ENCODE measurements at regions not wholly inside any gene's neighbourhood (a gene's known extent, or its start where the extent isn't known, plus 50 kb on each side); places are given as distances from the start of the nearest gene placed in this dataset.

DNA sequence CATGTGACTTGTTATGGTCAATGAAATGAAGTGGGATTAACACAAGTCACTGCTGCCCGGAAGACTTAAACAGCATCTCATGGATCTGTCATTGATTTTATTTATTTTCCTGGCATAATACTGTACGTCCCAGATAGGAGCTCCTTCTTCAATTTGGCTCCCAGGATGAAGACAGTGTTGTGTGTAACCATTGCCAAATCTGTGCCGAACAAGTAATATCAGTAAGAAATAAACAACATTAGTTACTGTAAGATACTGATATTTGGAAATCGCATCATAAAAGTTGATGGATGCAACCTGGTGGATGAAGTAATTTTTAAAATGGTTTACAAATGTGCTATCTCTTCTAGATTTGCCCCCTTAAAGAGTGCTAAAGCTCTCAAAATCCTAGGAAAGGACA is 419.0 kb upstream of the MMADHC start:
- DNase-seq (ENCODE audit: low spot score): no peak

DNA sequence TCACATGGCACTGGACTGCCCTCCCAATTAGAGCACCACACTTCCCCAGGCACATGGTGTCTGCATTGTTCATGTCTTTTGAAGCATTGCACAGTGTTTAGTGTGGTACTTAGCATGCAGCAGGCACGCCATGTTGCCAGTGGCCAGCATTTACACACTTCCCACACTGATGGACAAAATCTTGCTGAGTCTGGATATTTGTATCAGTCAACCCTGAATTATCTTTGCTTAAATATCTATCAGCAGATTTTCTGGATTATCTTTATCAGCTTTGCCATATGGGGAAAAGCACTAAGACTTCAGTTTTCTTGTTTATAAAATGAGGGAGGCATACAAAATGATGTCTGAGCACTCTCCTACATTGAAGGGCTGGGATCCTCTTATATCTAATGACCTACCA is 416.0 kb upstream of the MMADHC start:
- DNase-seq (ENCODE audit: low spot score): no peak

DNA sequence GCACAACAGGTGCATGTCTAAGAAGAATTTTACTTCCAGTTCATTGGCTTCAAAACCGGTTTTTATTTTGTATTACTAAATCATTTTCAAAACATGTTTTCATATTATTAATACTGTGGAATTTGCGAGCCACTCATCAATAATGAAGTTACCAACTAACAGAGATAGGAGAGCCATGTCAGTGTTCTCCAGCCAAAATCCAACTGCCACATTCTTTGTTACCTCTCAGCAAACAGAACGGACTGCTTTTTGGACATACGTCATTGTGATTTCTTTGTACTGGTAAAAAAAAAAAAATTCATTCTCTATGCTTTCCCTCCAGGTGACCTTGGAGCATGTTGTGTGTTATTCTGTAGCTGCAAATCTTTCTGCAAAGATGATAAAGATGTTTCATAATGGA is 414.2 kb upstream of the MMADHC start:
- no peak for DNase-seq (ENCODE audit: low spot score)

DNA sequence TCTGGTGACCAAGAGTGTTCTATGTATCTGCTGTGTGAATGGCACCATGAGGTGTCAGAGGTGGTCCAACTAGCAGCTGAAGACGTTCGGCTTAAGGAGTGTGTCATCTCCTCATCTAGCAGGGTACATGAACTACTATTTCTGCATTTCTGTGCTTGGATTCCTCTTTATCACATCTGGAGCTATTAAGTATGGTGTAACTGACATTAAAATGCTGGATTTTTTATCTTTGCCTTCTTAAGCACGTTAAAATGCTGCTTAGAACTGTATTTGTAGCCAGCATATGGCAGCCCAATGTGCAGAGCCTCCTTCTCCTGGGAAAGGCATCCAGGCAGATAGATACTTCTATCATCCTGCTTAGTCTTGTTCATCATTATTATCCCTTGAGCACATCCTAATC is 409.3 kb upstream of the MMADHC start:
- DNase-seq (ENCODE audit: low spot score): no peak

DNA sequence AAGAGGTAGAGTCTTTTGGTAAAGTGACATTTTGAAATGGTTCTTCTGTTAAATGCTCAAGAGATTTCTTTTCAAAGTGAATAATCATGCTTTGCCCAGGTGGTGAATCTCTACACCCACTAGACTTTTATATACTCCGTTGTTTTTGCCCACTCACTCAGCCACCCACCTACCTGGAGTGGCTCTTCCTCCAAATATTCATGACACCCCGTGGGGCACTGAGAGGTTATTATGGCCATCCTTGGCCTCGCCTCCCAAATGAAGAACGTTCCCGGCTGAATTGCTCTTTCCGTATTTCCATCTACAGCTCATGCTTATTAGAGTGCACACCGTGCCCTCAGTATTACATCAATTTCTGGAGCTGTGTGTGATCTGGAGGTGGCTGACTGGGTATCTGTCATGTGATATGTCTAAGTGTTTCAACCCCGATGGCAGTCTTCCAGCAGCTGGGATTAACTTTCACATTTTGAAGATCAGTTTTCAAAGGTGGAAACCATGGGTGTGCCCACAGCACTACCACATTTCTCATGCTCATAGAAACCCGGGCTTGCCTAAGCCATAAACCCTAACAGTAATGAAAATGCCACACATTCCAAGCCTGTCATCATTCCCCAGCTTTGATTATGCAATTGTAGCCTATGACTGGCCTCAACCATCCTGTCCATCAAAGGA is 406.6 kb upstream of the MMADHC start:
- DNase-seq (ENCODE audit: low spot score): peak; percentile 22

DNA sequence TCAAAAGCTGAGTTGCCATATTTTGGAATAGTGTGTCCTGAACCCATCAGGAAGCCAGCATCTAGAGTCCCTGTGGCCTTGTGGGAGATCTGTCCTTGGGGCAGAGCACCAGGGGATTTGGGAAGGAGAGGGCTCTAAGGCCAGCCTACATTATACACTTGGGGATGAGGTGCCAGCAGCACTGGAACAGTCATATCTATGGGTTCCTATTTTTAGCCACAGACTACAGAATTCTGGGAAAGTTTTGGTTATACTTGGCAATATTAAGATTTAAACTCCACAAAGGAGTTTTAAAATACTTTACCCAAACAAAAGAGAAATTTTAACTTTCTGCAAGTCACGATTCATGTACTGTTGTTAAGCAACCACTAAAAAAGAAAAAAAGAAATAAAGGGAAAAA is 405.7 kb upstream of the MMADHC start:
- DNase-seq (ENCODE audit: low spot score): no peak

DNA sequence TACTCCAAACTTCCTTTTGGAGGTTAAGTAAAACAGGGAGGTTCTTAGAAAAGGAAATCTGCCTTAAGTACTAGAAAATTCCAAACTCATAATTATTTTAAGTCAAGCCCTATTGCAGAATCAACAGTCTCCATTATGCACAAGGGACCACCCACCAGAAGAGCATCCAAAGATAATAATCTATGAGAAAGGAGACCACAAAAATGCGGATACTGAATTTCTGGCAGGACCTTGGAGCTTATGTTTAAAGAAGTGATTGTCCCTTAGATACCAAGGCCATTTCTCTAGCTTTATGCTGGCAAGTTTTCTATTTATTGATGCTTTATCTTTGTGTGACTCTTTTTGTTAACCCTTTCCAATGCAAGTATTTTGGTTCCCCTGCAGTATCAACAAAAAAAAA is 404.0 kb upstream of the MMADHC start:
- DNase-seq (ENCODE audit: low spot score): no peak

DNA sequence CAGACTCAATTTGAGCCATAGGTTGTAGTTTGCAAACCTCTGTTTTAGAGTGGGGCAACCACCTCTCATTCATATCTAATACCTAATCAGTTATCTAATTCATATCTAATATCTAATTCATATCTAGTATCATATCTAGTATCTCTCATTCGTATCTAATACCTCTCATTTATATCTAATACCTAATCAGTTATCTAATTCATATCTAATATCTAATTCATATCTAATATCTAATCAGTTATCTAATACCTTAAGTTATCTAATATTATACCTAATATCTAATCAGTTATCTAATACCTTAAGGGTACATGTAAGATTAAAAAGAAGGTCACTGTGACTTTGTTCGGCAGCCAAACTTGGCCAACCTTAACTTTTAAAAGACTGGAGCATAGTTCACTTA is 403.4 kb upstream of the MMADHC start:
- DNase-seq (ENCODE audit: low spot score): no peak

DNA sequence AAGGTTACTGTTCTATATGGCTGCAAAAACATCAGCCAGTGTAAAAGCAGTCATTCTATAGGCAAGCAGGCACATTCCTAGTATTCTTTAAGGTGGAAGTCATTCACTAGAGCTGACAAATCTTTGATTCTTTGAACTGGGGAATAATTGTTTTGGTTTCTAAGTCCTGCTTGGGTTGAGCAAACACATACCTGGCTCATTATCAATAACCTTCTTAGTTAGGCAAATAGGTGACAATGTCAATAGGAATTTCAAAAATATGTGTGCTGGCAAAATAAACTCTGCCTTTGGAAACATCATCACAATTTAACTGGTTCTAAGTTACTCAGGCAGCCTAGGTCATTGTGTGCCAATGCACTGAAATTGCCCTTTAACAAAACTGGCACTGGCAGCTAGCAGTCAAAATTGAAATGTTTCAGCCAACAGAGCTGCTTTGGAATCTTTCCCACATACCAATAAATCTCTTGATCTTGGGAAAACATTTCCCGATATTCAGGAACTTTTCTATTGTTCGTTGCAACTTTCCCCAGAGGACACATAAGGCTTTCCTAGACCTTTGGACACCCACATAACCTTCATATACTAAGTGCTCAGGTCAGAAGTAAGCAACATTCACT is 402.0 kb upstream of the MMADHC start:
- peak; percentile 18 for DNase-seq (ENCODE audit: low spot score)

DNA sequence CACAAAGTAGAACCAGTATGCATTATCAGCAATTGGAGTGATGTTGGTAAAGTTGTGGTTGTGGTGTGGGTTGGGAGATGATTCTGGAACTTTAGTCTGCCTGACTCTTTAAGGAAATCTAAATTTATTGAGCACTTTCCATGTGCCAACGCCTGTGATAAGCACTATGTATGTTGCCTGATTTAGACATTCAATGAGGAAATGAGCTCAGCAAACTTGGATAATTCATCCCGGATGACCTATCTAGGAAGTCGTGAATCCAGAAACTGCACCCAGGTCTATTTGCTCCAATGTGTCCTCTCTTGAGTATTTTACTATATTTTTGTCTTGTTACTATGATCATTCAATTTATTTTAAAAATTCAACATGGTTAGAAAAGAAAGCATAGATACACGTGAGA is 400.8 kb upstream of the MMADHC start:
- no peak for DNase-seq (ENCODE audit: low spot score)

DNA sequence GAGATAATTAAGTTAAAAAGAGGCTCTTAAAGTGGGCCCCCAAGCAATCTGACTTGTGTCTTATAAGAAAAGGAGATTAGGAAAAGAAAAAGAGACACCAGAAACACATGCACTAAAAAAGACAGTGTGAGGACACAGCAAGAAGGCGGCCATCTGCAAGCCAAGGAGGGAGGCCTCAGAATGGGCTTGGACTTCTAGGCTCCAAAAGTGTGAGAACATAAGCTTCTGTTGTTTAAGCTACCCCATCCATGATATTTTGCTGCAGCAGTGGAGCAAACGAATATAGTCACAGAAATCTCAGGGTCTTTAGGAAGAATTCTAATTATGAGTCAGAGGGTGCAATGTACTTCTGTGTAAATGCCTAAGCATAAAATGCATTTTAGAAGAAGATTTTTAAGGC is 399.3 kb upstream of the MMADHC start:
- no peak for DNase-seq (ENCODE audit: low spot score)

DNA sequence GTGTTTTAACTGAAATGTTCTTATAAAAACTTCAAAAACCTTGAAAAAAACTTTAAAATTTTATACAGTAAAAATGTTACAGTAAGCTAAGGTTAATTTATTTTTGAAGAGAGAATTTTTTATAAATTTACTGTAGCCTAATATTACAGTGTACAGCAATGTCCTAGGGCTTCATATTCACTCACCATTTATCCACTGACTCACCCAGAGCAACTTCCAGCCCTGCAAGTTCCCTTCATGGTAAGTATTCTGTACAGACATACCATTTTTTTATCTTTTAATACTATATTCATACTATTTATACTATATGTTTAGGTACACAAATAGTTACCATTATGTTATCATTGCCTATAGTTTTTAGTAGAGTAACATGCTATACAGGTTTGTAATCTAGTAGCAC is 396.7 kb upstream of the MMADHC start:
- no peak for DNase-seq (ENCODE audit: low spot score)

DNA sequence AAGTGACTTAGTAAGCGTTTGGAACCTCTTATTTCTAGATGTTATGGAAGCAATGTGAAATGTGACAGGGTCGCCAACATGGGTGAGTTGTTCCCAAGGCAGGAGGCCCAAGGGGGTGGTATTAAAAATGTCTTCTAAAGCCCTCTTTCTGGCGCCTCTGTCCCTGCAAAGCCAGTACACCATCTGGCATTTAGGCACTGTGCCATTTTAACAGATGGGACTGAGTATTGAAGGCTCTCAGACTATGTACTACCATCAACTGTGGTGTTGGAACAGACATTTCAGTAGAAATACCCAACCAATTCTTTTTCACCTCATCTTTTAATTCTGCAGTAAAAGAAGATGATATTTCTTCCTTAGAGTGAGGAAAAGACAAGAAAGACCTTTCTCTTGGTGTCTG is 384.5 kb upstream of the MMADHC start:
- peak; percentile 12 for DNase-seq (ENCODE audit: low spot score)

DNA sequence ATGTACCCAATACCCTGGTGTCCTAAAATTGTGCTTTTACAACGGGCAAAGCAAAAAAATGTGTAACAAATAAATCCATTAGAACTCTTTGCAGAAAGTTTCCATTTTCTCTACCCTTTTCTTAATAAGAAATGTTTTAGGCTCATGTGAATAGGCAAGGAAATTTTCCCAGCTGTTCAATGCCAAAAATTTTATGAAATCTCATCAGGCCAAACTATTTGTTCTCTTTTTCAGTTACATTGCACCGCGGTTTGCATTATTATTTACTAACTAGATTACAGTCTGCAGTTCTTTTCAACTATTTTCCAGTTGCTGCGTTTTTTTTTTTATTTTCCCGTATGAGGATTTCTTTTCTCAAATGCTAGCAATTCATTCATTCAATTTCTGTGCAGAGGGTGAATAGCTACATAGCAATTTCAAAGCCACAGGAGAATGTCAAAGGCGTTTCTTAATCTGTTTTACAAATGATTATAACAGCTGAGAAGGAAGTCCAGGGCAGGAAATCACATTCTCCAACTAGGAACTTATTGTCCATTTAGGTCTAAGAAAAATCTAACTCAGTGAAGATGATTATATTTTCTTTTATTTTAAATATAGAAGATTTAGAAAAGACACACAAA is 367.5 kb upstream of the MMADHC start:
- DNase-seq (ENCODE audit: low spot score): no peak

DNA sequence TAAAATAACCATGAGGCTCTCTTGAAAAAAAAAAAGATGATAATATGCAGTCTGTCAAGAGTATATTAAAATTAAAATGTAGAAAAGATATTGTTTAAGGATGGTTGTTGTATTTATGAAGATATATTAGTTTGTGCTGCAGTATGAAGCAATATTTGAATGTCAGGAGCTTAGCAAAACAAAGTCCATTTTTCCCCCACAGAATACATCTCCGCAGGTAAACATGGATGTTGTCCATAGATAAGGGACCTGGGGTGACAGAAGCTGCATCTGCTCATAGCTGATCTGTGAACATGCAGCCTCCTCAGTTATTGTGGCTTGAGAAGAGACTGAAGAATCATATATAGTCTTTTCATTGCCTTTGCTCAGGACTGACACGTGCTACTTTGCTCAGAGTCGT is 366.1 kb upstream of the MMADHC start:
- no peak for DNase-seq (ENCODE audit: low spot score)

DNA sequence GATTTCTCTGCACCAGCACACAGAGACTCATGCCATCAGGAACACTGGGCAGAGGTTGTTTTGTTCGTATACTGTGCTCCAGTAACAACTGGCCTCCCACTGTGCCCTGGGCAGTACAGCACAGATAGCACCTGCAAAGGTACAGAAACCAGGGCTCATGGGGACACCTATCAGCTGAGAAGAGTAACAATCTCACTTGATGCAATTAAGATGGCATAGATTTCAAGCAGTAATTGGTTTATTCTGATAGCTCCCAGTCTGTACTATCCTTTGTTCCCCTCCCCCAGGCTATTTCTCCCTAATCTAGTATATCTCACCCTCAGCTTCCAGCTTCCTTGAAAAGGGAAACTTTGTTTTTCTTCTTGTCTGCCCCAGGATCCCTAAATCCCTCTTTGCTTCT is 343.9 kb upstream of the MMADHC start:
- no peak for DNase-seq (ENCODE audit: low spot score)

DNA sequence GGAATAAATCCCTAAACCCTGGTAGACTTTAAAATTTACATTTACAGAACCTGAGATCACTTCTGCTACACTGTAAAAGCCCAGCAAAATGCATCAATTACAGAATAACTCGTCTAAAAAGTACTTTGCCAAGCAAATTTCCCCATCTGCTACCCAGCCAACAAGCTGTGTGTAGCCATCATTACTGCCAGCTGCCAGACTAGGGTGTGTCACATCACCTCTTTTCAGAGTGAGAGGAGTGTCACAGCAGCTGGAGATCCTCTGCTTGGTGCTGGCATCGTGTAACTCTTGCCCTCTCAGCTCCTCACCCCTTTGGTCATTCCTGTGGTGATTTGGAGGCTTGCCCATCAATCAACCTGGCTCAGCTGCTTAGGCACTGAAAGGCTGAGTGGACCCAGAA is 340.4 kb upstream of the MMADHC start:
- no peak for DNase-seq (ENCODE audit: low spot score)

DNA sequence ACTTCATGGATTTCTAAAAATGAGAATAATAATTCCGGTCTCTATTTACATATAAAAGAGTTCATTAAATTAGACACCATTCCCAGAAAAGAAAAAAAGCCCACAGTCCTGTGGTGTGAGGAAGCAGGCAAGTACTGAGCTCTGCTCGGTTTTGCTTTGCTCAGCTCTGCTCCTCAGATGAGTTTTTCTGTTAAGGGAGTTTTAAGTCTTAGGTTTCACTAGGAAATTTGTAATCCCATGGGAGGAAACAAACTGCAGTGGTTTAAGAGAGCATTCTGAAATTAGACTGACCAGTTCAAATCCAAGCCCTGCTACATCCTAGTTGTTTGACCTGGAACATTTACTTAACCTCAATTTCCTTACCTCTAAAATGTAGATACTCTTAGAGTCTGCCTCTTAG is 338.6 kb upstream of the MMADHC start:
- DNase-seq (ENCODE audit: low spot score): no peak

DNA sequence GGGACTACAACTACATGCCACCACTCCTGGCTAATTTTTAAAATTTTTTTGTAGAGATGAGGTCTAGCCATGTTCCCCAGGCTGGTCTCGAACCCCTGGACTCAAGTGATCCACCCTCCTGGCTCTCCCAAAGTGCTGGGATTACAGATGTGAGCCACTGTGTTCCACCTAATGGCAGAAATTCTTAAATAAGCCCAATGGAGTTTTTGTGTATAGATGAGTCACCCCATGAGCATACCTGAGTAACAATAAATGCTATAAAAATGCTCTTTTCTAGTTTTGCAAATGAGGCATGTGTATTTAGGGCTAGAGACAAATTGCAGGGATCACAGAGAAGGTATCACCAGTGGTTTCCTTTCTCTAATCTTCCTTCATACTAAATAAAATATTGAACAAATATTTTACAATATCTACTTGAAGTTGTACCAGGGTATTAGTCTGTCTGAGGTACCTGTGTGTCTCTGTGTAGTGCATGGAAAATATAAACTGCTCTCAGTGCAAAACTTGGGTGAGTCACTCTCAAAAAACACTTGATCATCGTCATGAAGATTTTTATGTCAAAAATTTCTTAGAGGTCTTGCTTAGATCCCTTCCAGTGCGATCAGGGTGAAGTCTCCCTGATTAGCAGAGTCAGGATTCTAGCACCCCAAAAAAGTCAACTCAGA is 337.1 kb upstream of the MMADHC start:
- no peak for DNase-seq (ENCODE audit: low spot score)

DNA sequence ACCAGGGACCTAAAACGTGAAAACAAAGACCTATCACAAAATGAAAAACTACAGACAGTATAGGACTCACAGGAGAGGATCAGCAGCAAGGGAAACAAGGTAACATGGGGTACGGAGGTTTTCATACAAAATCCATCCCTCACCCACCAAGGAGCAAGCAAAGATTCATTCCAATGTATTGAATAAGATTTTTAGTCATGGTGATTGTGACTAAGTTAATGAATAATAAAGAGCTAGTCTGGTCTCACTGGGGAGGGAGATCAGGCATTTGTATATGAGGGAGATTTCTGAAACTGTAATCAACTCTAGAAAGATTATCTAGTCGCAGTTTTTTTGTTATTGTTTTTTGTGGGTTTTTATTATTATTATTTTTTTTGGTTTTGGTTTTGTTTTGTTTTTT is 336.5 kb upstream of the MMADHC start:
- DNase-seq (ENCODE audit: low spot score): peak; percentile 20

DNA sequence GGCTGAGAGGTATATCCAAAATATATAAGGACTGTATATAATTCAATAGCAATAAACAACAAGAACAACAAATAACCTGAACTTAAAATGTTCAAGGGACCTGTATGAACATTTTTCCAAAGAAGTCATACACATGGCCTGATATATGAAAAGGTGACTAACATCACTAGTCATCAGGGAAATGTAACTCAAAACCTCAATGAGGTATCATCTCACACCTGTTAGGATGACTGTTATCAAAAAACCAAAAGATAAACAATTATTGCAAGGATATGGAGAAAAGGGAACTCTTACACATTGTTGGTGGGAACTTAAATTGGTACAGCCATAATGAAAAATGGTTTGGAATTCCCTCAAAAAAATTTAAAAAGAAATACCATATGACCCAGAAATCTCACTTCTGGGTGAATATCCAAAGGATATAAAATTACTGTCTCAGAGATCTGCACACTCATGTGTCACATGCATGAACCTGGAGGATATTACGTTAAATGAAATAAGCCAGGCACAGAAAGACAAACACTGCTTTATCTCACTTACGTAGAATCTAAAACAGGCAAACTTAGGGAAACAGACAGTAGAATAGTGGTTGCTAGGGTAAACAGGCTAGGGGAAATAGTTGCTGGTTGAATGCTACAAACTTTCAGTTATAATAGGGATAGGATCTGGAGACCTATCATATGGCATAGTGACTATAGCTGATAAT is 334.5 kb upstream of the MMADHC start:
- no peak for DNase-seq (ENCODE audit: low spot score)

DNA sequence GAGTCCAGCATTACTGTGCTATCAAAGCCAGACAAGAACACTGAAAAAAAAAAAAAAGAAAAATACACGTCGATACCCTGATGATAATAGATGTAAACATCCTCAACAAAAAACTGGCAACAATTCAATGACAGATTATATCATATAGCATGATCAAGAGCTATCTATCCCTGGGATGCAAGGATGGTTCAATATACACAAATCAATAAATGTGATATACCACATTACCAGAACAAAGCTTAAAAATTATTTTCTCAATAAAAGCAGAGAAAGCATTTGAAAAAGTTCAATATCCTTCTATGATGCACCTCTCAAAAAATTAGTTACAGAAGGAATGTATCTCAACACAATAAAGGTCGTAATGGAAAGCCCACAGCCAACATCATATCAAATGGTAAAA is 332.8 kb upstream of the MMADHC start:
- no peak for DNase-seq (ENCODE audit: low spot score)

DNA sequence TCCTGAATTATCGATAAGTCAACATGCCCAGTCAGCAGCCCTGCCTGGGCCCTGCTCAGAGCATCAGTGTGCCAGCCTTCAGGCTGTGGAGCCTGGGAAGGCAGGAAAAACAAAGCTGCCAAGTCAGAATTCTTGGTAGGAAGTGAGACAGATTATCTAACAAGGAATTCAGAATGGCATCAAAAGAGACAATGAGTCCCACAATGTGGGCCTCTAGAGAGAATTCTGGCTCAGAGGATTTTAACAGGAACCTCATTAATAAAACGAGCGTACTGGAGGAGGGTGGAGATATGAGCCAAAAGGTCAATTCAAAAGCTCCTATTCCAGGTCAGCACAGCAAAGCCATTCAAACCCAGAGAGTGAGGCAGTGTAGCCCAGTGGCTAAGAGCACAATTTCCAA is 327.6 kb upstream of the MMADHC start:
- no peak for DNase-seq (ENCODE audit: low spot score)

Measured in AG08396 (cell line).